ENCODE measurements at regions not wholly inside any gene's neighbourhood (a gene's known extent, or its start where the extent isn't known, plus 50 kb on each side); places are given as distances from the start of the nearest gene placed in this dataset.

GRCh38 chr1:5455651-5456050 is 536.6 kb downstream of the NPHP4 start:
- intact Hi-C loops (cut with micrococcal nuclease): no loop called here
- POLR2A ChIA-PET: no interaction called here
- H3K27me3 Mint-ChIP-seq: no peaks in the 10 kb centered on the region
- H3K4me1 Mint-ChIP-seq: no peaks in the 10 kb centered on the region
- DNase-seq (no peak), ATAC-seq (ENCODE audit: low read depth) (no peak)
- no peak for TF ChIP-seq CTCF (IDR thresholded peaks at IDR 0.05)
- H3K36me3 Mint-ChIP-seq (ENCODE audit: low read depth): no peaks in the 10 kb centered on the region
- H3K4me3 Mint-ChIP-seq: no peak overlapping the region
- CTCF ChIA-PET: no interaction called here
- no peak overlapping the region for H3K27ac Mint-ChIP-seq
- H3K9me3 Mint-ChIP-seq: no peaks in the 10 kb centered on the region

- Mint-ChIP-seq H3K36me3 (ENCODE audit: low read depth) (no peaks in the 10 kb centered on the region), H3K9me3 (no peaks in the 10 kb centered on the region), H3K4me3 (no peak overlapping the region), H3K27ac (no peak overlapping the region), H3K27me3 (no peaks in the 10 kb centered on the region), H3K4me1 (no peaks in the 10 kb centered on the region)
- intact Hi-C loops (cut with micrococcal nuclease): no loop called here
- no peak for TF ChIP-seq CTCF (IDR thresholded peaks at IDR 0.05)
- ChIA-PET CTCF (no interaction called here), POLR2A (no interaction called here)
- DNase-seq: no peak
- no peak for ATAC-seq (ENCODE audit: low read depth)
These were observed 537.2 kb downstream of the NPHP4 start for GRCh38 chr1:5455056-5455455.

GRCh38 chr1:5453347-5453746 is 538.9 kb downstream of the NPHP4 start:
- POLR2A ChIA-PET: no interaction called here
- Mint-ChIP-seq H3K4me1 (no peaks in the 10 kb centered on the region), H3K36me3 (ENCODE audit: low read depth) (no peaks in the 10 kb centered on the region), H3K27me3 (no peaks in the 10 kb centered on the region), H3K27ac (no peak overlapping the region), H3K4me3 (no peak overlapping the region), H3K9me3 (no peaks in the 10 kb centered on the region)
- intact Hi-C loops (cut with micrococcal nuclease): no loop called here
- DNase-seq (no peak), ATAC-seq (ENCODE audit: low read depth) (no peak)
- TF ChIP-seq CTCF (IDR thresholded peaks at IDR 0.05): no peak
- CTCF ChIA-PET: no interaction called here

- DNase-seq: no peak
- Mint-ChIP-seq H3K36me3 (ENCODE audit: low read depth) (no peaks in the 10 kb centered on the region), H3K9me3 (no peaks in the 10 kb centered on the region), H3K4me3 (no peak overlapping the region), H3K27me3 (no peaks in the 10 kb centered on the region), H3K4me1 (no peaks in the 10 kb centered on the region), H3K27ac (no peak overlapping the region)
- POLR2A ChIA-PET: no interaction called here
- CTCF ChIA-PET: no interaction called here
- TF ChIP-seq CTCF (IDR thresholded peaks at IDR 0.05): no peak
- intact Hi-C loops (cut with micrococcal nuclease): no loop called here
- ATAC-seq (ENCODE audit: low read depth): no peak
These were observed 540.6 kb downstream of the NPHP4 start for GRCh38 chr1:5451671-5452070.

- H3K9me3 Mint-ChIP-seq: no peaks in the 10 kb centered on the region
- H3K36me3 Mint-ChIP-seq (ENCODE audit: low read depth): no peaks in the 10 kb centered on the region
- CTCF ChIA-PET: no interaction called here
- no peaks in the 10 kb centered on the region for H3K27me3 Mint-ChIP-seq
- H3K4me3 Mint-ChIP-seq: no peak overlapping the region
- ATAC-seq (ENCODE audit: low read depth) (no peak), DNase-seq (no peak)
- TF ChIP-seq CTCF (IDR thresholded peaks at IDR 0.05): no peak
- intact Hi-C loops (cut with micrococcal nuclease): no loop called here
- POLR2A ChIA-PET: no interaction called here
- H3K4me1 Mint-ChIP-seq: no peaks in the 10 kb centered on the region
- no peak overlapping the region for H3K27ac Mint-ChIP-seq
These were observed 543.7 kb downstream of the NPHP4 start for GRCh38 chr1:5448486-5448885.

Data from activated B cell treated with CpG ODN at 0.5 μM for 24 hours (primary cell).